Neural cell (in vitro differentiated cells): ENCODE measurements at regions not wholly inside any gene's neighbourhood (a gene's known extent, or its start where the extent isn't known, plus 50 kb on each side); places are given as distances from the start of the nearest gene placed in this dataset.

ENCODE experiments used
- H2AFZ ChIP-seq: fragments of 200-600, 300-800 bp; sonication (generic), shearing (Covaris generic); 2 replicates; pipeline ENCODE4 v1.6.0; 2014; ENCODE audit warnings: low read depth, mild to moderate bottlenecking, antibody characterized with exemption, low read length, moderate library complexity
- H3F3A ChIP-seq: fragments of 200-600 bp; shearing (Covaris generic); 2 replicates; pipeline ENCODE4 v1.6.1; 2016; ENCODE audit warnings: mild to moderate bottlenecking, moderate library complexity, mixed read lengths, antibody characterized with exemption, low read length; ENCODE audit not compliant: insufficient read depth, poor library complexity, severe bottlenecking
- H3K27ac ChIP-seq: fragments of 200-600, 300-800 bp; sonication (generic), shearing (Covaris generic); 2 replicates; pipeline ENCODE4 v1.5.1; 2014; ENCODE audit warnings: mild to moderate bottlenecking, low read length, moderate library complexity
- H3K27me3 ChIP-seq: fragments of 300-800, 200-600 bp; sonication (generic), shearing (Covaris generic); 2 replicates; pipeline ENCODE4 v1.6.0; 2014; ENCODE audit warnings: mild to moderate bottlenecking, low read depth, low read length, moderate library complexity; ENCODE audit not compliant: insufficient read depth
- H3K36me3 ChIP-seq: fragments of 300-800, 200-600 bp; sonication (generic), shearing (Covaris generic); 2 replicates; pipeline ENCODE4 v1.5.1; 2014; ENCODE audit warnings: mild to moderate bottlenecking, antibody characterized with exemption, low read length, moderate library complexity; ENCODE audit not compliant: insufficient read depth
- H3K4me2 ChIP-seq: fragments of 300-800, 200-600 bp; sonication (generic), shearing (Covaris generic); 2 replicates; pipeline ENCODE4 v1.6.0; 2014; ENCODE audit warnings: mild to moderate bottlenecking, low read length
- H3K4me3 ChIP-seq: fragments of 300-800, 200-600 bp; sonication (generic), shearing (Covaris generic); 2 replicates; pipeline ENCODE4 v1.5.1; 2014; ENCODE audit warnings: mild to moderate bottlenecking, low read length, moderate library complexity
- H3K79me2 ChIP-seq: fragments of 200-600 bp; shearing (Covaris generic); replicated peaks from 2 replicates; pipeline ENCODE4 v1.6.0; 2014; ENCODE audit warnings: mild to moderate bottlenecking, low read length, moderate library complexity; ENCODE audit not compliant: insufficient read depth
- H3K9ac ChIP-seq: fragments of 300-800, 200-600 bp; sonication (generic), shearing (Covaris generic); 2 replicates; pipeline ENCODE4 v1.6.1; 2016; ENCODE audit warnings: mild to moderate bottlenecking, low read length, mixed read lengths
- H3K9me2 ChIP-seq: fragments of 200-600 bp; shearing (Covaris generic); 2 replicates; pipeline ENCODE4 v1.6.1; 2016; ENCODE audit warnings: mild to moderate bottlenecking, low read length, mixed read lengths; ENCODE audit not compliant: insufficient read depth
- H3K9me3 ChIP-seq: fragments of 200-600, 300-800 bp; sonication (generic), shearing (Covaris generic); 2 replicates; pipeline ENCODE4 v1.6.1; 2016; ENCODE audit warnings: mild to moderate bottlenecking, mixed run types, low read length, moderate library complexity, mixed read lengths
- H4K20me1 ChIP-seq: fragments of 200-600 bp; shearing (Covaris generic); 2 replicates; pipeline ENCODE4 v1.6.1; 2016; ENCODE audit warnings: mild to moderate bottlenecking, mixed run types; ENCODE audit not compliant: insufficient read depth
- CTCF ChIP-seq: fragments of 450-650 bp; IDR thresholded peaks from 2 replicates; pipeline ENCODE4 v1.5.1; 2014; ENCODE audit warnings: antibody characterized with exemption, mild to moderate bottlenecking, moderate library complexity; ENCODE audit not compliant: poor library complexity, severe bottlenecking
- EP300 ChIP-seq: fragments of 450-650 bp; conservative IDR thresholded peaks from 2 replicates; pipeline ENCODE4 v1.6.1; 2014; ENCODE audit warnings: antibody characterized with exemption, mild to moderate bottlenecking, moderate library complexity; ENCODE audit not compliant: poor library complexity, severe bottlenecking
- EZH2 ChIP-seq: fragments of 200-600, 300-800 bp; shearing (Covaris generic), sonication (generic); IDR thresholded peaks from 2 replicates; pipeline ENCODE4 v1.6.1; 2014; ENCODE audit warnings: antibody characterized with exemption, low read length, borderline replicate concordance, mild to moderate bottlenecking; ENCODE audit not compliant: insufficient read depth, poor library complexity, severe bottlenecking
- MXI1 ChIP-seq: fragments of 450-650 bp; conservative IDR thresholded peaks from 2 replicates; pipeline ENCODE4 v1.6.1; 2014; ENCODE audit warnings: antibody characterized with exemption, mild to moderate bottlenecking; ENCODE audit not compliant: poor library complexity, severe bottlenecking
- POLR2AphosphoS5 ChIP-seq: IDR thresholded peaks from 2 replicates; pipeline ENCODE4 v1.6.1; 2012
- RAD21 ChIP-seq: fragments of 450-650 bp; conservative IDR thresholded peaks from 2 replicates; pipeline ENCODE4 v1.6.1; 2014; ENCODE audit warnings: antibody characterized with exemption, mild to moderate bottlenecking, moderate library complexity
- REST ChIP-seq: IDR thresholded peaks from 2 replicates; pipeline ENCODE4 v1.6.1; 2012; ENCODE audit warnings: borderline replicate concordance
- SMC3 ChIP-seq: fragments of 450-650 bp; conservative IDR thresholded peaks from 2 replicates; pipeline ENCODE4 v1.6.1; 2014; ENCODE audit warnings: antibody characterized with exemption, mild to moderate bottlenecking, moderate library complexity; ENCODE audit not compliant: poor library complexity
- TAF1 ChIP-seq: IDR thresholded peaks from 2 replicates; pipeline ENCODE4 v1.6.1; 2012; ENCODE audit warnings: low read depth

- TF ChIP-seq MXI1 (no peak), RAD21 (no peak), REST (no peak), CTCF (no peak), SMC3 (no peak), EZH2 (no peak), TAF1 (no peak), EP300 (no peak), POLR2AphosphoS5 (no peak)
- Histone ChIP-seq H2AFZ (no peak overlapping the region), H3K9me3 (no peaks in the 10 kb centered on the region), H3K9ac (no peak overlapping the region), H3K9me2 (no peaks in the 10 kb centered on the region), H3K4me3 (no peak overlapping the region), H3K4me2 (no peak overlapping the region), H3K27ac (no peak overlapping the region), H3F3A (no peaks in the 10 kb centered on the region), H3K79me2 (no peaks in the 10 kb centered on the region), H4K20me1 (no peaks in the 10 kb centered on the region), H3K27me3 (no peaks in the 10 kb centered on the region), H3K36me3 (no peaks in the 10 kb centered on the region)
Measured at GRCh38 chr1:105427543-105427942, 1628.9 kb upstream of the PRMT6 start.

DNA sequence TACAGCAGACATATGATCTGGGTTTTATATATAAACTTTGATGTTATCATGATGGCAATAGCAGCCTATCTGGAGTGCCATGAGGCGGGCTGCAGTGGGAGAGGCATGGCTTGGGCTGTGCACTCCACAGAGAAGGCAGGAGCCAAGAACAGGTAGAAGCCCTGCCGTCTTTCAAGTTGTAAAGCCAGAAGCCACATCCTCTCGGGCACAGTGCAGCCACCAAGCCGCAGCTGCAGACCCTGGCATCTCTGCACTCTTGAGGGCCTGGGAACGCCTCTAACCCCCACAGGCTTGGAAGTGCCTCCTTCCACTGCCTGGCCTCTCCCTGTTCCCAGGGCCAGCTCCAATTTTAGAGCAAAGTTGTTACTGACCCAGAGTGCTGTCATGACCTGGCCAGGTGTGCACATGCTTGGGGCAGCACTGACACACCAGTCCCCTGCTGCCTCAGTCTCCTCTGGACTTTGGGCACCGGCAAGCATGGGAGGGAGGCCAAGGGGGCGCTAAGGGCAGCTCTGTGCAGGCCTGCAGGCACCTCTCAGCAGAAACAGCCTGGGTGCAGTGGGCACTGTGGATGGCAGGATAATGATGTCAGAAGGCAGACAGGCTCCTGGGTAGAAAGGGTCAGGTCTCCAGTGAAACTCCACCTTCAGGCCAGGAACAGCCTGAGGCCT lies 1619.8 kb upstream of the PRMT6 start:
- no peak overlapping the region for H3K9ac ChIP-seq
- H3K36me3 ChIP-seq = no peaks in the 10 kb centered on the region
- H4K20me1 ChIP-seq = no peaks in the 10 kb centered on the region
- TF ChIP-seq CTCF (no peak), TAF1 (no peak), EZH2 (no peak), EP300 (no peak), RAD21 (no peak), SMC3 (no peak), POLR2AphosphoS5 (no peak), REST (no peak), MXI1 (no peak)
- H3K79me2 ChIP-seq = no peaks in the 10 kb centered on the region
- no peaks in the 10 kb centered on the region for H3K9me3 ChIP-seq
- H3K4me2 ChIP-seq = no peak overlapping the region
- no peaks in the 10 kb centered on the region for H3F3A ChIP-seq
- H2AFZ ChIP-seq = no peak overlapping the region
- no peak overlapping the region for H3K27ac ChIP-seq
- H3K27me3 ChIP-seq = no peaks in the 10 kb centered on the region
- H3K9me2 ChIP-seq = no peaks in the 10 kb centered on the region
- H3K4me3 ChIP-seq = no peak overlapping the region
